GM13977 (cell line): ENCODE measurements at regions not wholly inside any gene's neighbourhood (a gene's known extent, or its start where the extent isn't known, plus 50 kb on each side); places are given as distances from the start of the nearest gene placed in this dataset.
"Not testable (repeated sequence)": the region's sequence is repeated elsewhere in the genome, so short reads cannot be mapped to it uniquely, and the experiment has no call there.

Source experiments
- DNase-seq: peaks from one replicate; pipeline ENCODE4 v3.0.0; 2012; ENCODE audit warnings: low spot score
- in situ Hi-C: fragments of 300-500 bp; cut with MboI; formaldehyde crosslinking; loops from one replicate; pipeline ENCODE4 v1.12.0; 2022; ENCODE audit warnings: low sequenced_read_pairs, low pct_unique_long_range_greater_than_20kb, mixed read lengths, inconsistent platforms; ENCODE audit not compliant: unreplicated experiment
- TF ChIP-seq, protein P1 (sequence below): IDR thresholded peaks from 2 replicates; pipeline ENCODE4 v1.5.1; 2012; ENCODE audit warnings: mild to moderate bottlenecking, control low read depth; ENCODE audit not compliant: insufficient read depth; ENCODE audit errors: extremely low read depth, missing control alignments

DNA sequence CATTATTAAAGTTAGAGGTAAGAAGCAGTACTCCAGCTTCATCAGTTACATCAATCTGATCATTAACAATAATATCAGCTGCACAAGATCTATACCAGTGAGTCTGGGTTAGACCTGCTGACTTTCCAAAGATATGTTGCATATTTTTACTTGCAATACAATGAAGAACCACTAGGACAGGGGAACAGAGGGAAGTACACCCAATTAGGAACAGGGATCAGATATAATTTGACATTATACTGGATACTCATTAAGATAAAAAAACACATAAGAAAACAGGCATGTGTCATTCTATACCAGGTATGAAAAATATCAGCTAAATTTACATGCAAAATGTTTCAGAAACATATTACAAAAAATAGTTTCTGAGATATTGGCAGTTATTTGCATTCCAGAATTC is 995.1 kb upstream of the DDX18 start:
- in situ Hi-C loops = no loop called here
- TF ChIP-seq, protein P1, sequence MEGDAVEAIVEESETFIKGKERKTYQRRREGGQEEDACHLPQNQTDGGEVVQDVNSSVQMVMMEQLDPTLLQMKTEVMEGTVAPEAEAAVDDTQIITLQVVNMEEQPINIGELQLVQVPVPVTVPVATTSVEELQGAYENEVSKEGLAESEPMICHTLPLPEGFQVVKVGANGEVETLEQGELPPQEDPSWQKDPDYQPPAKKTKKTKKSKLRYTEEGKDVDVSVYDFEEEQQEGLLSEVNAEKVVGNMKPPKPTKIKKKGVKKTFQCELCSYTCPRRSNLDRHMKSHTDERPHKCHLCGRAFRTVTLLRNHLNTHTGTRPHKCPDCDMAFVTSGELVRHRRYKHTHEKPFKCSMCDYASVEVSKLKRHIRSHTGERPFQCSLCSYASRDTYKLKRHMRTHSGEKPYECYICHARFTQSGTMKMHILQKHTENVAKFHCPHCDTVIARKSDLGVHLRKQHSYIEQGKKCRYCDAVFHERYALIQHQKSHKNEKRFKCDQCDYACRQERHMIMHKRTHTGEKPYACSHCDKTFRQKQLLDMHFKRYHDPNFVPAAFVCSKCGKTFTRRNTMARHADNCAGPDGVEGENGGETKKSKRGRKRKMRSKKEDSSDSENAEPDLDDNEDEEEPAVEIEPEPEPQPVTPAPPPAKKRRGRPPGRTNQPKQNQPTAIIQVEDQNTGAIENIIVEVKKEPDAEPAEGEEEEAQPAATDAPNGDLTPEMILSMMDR = no peak
- no peak for DNase-seq

- in situ Hi-C loops = no loop called here
- TF ChIP-seq, protein P1 = no peak
- no peak for DNase-seq
Observed at GRCh38 chr2:116820986-116821385, 993.5 kb upstream of the DDX18 start.

DNA sequence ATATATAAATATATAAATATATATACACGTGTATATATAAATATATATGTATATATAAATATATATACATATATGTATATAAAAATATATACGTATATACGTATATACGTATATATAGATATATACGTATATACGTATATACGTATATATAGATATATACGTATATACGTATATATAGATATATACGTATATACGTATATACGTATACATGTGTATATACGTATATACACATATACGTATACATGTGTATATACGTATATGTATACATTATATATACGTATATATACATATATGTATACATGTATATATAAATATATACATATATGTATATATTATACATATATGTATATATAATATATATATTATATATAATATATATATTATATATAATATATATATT is 984.9 kb upstream of the DDX18 start:
- DNase-seq, in situ Hi-C loops: not testable (repeated sequence)

- in situ Hi-C loops = no loop called here
- no peak for DNase-seq
- TF ChIP-seq, protein P1 = no peak
Observed at GRCh38 chr2:116832148-116832547, 982.3 kb upstream of the DDX18 start.

DNA sequence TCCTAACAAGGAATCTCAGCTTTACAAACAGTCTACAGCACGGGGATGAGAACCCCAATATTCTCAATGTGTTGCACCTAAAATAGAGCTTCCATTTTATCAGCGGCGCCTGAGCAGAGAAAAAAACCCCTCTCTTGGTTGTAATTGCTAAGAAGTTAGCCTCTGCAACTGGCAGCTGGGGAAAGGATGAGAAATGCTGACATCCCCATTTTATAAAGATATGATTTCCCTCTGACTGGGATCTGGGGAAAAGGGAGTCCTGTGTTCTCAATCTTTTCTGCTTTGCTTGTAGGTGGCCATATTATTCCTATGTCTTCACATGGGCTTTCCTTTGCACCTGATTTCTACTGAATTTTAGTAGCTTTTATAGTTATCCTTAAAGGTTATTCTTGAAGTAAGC is 981.4 kb upstream of the DDX18 start:
- no peak for DNase-seq
- in situ Hi-C loops = no loop called here
- TF ChIP-seq, protein P1 = no peak

GRCh38 chr2:116842164-116842563 is 972.3 kb upstream of the DDX18 start:
- DNase-seq = no peak
- TF ChIP-seq, protein P1 = no peak
- in situ Hi-C loops = no loop called here

DNA sequence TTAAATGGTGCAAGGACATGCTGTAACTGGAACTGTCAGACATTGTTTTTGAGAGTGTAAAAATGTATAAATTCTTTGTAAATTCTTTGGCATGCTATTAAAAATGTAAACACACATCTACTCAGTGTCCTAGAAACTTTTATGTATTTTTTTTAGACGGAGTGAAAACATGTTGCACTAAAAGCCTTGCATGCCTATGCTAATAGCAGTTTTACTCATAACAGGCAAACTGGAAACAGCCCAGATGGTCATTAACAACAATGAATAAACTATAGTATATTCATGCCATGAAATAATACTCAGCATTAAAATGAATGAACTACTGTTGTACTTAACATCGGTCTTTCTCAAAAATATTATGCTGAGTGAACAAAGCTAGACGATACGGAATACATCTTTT is 954.8 kb upstream of the DDX18 start:
- no peak for DNase-seq
- in situ Hi-C loops = no loop called here
- TF ChIP-seq, protein P1 = no peak
